GM12872 (cell line): ENCODE measurements at regions not wholly inside any gene's neighbourhood (a gene's known extent, or its start where the extent isn't known, plus 50 kb on each side); places are given as distances from the start of the nearest gene placed in this dataset.

Source experiments
- TF ChIP-seq, protein P1 (sequence below): IDR thresholded peaks from 3 replicates; pipeline ENCODE4 v1.5.1; 2011; ENCODE audit warnings: low read depth, mild to moderate bottlenecking, low read length, moderate library complexity; ENCODE audit not compliant: insufficient read depth

DNA sequence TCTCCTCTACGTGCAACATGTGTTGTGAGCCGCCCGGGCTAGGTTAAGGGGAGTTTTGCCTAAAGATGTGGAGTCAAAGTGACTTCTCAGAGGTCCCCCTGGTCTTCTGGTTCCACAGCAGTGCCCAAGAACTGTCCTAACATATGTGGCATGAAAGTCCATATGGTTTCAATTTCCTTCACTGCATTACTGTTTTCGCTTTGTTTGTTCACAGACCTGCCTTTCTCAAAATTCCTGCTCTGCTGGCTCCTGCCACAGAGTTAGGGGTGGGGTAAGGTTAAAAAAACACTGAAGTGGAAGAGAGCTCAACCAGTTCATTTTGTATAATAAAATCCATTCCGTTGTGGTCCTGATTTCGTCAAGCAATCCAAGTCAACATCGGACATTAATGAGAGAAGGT, 289.4 kb downstream of the DMAC1 start:
- TF ChIP-seq, protein P1, sequence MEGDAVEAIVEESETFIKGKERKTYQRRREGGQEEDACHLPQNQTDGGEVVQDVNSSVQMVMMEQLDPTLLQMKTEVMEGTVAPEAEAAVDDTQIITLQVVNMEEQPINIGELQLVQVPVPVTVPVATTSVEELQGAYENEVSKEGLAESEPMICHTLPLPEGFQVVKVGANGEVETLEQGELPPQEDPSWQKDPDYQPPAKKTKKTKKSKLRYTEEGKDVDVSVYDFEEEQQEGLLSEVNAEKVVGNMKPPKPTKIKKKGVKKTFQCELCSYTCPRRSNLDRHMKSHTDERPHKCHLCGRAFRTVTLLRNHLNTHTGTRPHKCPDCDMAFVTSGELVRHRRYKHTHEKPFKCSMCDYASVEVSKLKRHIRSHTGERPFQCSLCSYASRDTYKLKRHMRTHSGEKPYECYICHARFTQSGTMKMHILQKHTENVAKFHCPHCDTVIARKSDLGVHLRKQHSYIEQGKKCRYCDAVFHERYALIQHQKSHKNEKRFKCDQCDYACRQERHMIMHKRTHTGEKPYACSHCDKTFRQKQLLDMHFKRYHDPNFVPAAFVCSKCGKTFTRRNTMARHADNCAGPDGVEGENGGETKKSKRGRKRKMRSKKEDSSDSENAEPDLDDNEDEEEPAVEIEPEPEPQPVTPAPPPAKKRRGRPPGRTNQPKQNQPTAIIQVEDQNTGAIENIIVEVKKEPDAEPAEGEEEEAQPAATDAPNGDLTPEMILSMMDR, result no peak

DNA sequence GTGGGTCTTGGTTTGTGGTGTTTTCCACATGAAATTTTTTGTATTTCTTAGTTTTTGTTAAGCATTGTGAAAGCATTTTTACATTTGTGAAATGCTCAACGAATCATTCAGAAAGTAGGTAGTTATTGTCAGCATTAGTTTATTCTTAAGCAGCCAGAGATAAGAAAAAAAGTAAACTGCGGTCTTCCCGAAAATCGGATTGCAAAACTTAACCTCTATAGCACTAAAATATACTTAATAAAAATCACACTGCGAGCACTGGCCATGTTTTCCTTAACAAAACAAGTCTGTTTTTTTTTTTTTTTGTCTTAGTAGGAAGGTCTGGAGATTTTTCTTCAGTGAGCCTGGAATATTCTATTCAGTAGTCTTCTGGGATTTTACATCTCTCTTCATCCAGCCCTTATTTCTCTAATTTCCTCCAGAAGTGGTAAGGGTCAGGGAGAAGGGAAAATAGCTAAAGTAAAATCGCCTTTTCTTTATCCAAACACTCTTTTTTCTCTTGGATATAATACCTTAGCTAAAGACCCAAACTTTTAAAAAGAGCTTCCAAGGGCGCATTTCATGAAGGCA, 289.9 kb downstream of the DMAC1 start:
- TF ChIP-seq, protein P1, result no peak

DNA sequence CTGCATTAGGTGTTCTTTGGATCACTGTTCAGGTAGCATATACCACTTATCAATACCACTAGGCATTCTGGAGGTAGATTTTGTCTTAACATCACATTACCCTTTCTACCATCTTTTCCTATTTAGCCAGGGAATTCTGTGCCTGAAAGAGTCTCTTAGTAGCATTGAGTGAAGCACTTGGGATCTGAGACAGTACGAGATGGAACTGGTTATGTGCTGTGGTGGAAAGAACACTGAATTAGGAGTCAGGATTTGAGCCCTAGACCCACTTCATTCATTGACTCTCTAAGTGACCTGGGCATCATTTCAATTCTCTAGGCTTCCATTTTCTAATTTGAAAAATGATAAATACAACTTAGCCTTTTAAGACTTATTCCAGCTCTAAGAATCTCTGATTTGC, 291.1 kb downstream of the DMAC1 start:
- TF ChIP-seq, protein P1, result no peak

DNA sequence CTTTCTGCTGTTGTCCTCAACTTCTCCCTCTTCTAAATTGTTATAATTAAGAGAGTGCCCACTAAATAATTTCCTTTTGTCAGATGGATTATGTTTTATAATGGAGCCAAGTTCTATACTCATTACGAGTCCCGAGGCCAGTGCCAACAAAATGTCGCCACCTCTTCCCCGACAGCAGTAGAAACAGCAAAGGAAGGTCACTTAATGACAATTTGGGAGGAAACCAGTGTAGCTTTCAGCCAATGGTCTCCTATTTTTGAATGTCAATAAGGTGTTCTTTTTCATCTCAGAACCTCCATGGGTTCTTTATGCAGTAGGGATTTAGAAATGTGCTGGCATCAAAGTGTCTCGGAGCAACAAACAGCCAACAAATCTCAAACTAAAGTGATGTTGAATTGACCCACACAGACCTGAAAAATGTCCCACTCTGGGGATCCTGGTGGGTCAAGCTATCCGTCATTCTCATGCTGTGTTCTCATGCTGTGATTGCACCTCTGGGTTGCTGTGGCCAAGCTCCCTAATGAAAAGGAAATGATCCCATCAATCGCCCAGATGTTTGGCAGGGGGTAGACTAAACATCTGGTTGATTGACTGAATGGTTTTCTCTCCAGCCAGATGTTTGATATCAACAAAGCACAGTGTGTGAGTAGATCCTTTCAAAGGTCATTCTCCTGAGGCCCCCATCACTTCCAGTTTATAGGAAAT, 291.9 kb downstream of the DMAC1 start:
- TF ChIP-seq, protein P1, result no peak

DNA sequence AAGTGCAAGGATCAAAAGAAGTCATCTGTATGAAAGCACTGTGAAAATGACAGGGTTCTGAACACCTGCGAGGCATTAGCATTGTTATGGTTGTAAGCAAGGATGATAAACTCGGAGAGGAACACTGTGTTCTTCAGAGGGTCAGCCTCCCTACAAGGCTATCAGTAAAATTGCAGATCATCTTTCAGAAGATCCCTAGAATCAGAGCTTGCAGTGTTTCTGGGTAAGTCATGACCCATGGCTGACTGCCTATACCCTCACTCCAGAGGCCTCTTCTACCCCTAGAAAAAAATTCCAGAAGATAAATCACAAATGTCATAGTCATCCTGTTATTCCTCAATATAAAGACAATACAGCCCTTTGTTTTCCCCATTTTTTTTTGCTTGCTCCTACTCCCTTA, 292.6 kb downstream of the DMAC1 start:
- TF ChIP-seq, protein P1, result no peak

DNA sequence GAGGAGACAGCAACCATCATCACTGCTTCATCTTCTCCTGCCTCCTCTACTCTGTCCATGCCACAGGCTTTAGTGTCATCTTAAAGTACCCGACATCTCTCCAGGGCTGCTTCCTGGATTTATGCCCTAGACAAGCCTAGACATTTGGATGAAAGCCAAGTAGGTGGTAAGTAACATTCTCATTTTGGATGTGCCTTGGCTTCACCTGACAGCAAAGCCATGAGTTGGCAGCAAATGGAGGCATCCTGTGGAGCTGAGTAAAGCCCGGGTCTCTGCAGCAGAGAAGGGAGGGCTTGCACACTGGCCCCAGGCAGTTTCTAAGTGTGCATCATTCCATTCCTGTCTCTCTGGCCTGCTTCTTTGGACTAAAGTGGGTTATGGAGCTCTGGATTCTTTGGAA, 299.1 kb downstream of the DMAC1 start:
- TF ChIP-seq, protein P1, result no peak

DNA sequence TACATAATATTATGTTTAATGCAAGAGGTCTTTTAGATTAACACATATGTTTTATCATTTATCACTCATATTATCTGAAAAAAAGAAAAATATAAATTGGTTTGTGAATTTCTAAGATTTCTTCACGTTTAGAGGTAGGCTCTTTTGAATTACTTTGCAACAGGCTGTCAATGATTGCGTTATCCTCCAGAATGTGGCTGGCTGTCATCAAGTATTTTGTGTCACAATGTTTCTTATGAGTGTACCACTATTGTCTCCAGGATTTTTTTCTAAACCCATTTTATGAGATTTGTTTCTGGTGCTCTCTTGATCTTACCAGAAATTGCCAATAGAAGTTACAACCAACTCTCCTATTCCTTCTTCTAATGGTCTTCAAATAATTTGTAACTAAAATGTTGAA, 307.9 kb downstream of the DMAC1 start:
- TF ChIP-seq, protein P1, result no peak
